ENCODE measurements at regions not wholly inside any gene's neighbourhood (a gene's known extent, or its start where the extent isn't known, plus 50 kb on each side); places are given as distances from the start of the nearest gene placed in this dataset.

GRCh38 chr10:53534428-53534827 lies 761.8 kb upstream of the MBL2 start:
- intact Hi-C loops (cut with micrococcal nuclease; ENCODE audit: unreplicated experiment): no loop called here
- no peak overlapping the region for H3K4me3 Mint-ChIP-seq (ENCODE audit: unreplicated experiment)
- Histone ChIP-seq H3K4me1 (peaks cover 3% of the 10 kb centered on the region; the same call in 1 of the 2 replicates), H3K27me3 (replicated peaks; ENCODE audit: control insufficient read depth, insufficient read depth, low read length) (no peaks in the 10 kb centered on the region), H3K36me3 (ENCODE audit: control insufficient read depth, insufficient read depth, low read length) (no peaks in the 10 kb centered on the region), H3K9me3 (no peaks in the 10 kb centered on the region), H3K4me3 (ENCODE audit: low read depth, low read length) (no peak overlapping the region)
- DNase-seq: no peak
- ChIA-PET POLR2A (no interaction called here), CTCF (no interaction called here)
- TF ChIP-seq CTCF (IDR thresholded peaks at IDR 0.05; ENCODE audit: insufficient read depth in 1 of 2, low read depth in 1 of 2, low read length in 1 of 2, severe bottlenecking in 1 of 2, unreplicated experiment in 1 of 2): no peak
- peaks cover 7% of the 10 kb centered on the region for H3K4me1 Mint-ChIP-seq (ENCODE audit: low read depth, unreplicated experiment)
- BruUV-seq (replicated peaks): no TSS peak
- no peak overlapping the region for H3K27ac Mint-ChIP-seq (ENCODE audit: unreplicated experiment)
- H3K9me3 Mint-ChIP-seq (ENCODE audit: unreplicated experiment): no peaks in the 10 kb centered on the region
- no peaks in the 10 kb centered on the region for H3K27me3 Mint-ChIP-seq (ENCODE audit: insufficient read depth, unreplicated experiment)
- no peaks in the 10 kb centered on the region for H3K36me3 Mint-ChIP-seq (ENCODE audit: insufficient read depth, unreplicated experiment)

GRCh38 chr10:53528974-53529373 lies 756.4 kb upstream of the MBL2 start:
- no peak for DNase-seq
- BruUV-seq (replicated peaks): no TSS peak
- no peak overlapping the region for H3K4me3 ChIP-seq (ENCODE audit: low read depth, low read length)
- POLR2A ChIA-PET: no interaction called here
- CTCF ChIA-PET: no interaction called here
- no peak for TF ChIP-seq CTCF (IDR thresholded peaks at IDR 0.05; ENCODE audit: insufficient read depth in 1 of 2, low read depth in 1 of 2, low read length in 1 of 2, severe bottlenecking in 1 of 2, unreplicated experiment in 1 of 2)
- Mint-ChIP-seq H3K9me3 (ENCODE audit: unreplicated experiment) (no peaks in the 10 kb centered on the region), H3K4me3 (ENCODE audit: unreplicated experiment) (no peak overlapping the region), H3K27ac (ENCODE audit: unreplicated experiment) (no peak overlapping the region), H3K36me3 (ENCODE audit: insufficient read depth, unreplicated experiment) (no peaks in the 10 kb centered on the region), H3K27me3 (ENCODE audit: insufficient read depth, unreplicated experiment) (no peaks in the 10 kb centered on the region), H3K4me1 (ENCODE audit: low read depth, unreplicated experiment) (no peaks in the 10 kb centered on the region)
- intact Hi-C loops (cut with micrococcal nuclease; ENCODE audit: unreplicated experiment): no loop called here
- no peaks in the 10 kb centered on the region for H3K27me3 ChIP-seq (replicated peaks; ENCODE audit: control insufficient read depth, insufficient read depth, low read length)
- H3K36me3 ChIP-seq (ENCODE audit: control insufficient read depth, insufficient read depth, low read length): no peaks in the 10 kb centered on the region
- H3K9me3 ChIP-seq: no peaks in the 10 kb centered on the region
- no peaks in the 10 kb centered on the region for H3K4me1 ChIP-seq

GRCh38 chr10:53521046-53521445 lies 748.5 kb upstream of the MBL2 start:
- Histone ChIP-seq H3K36me3 (ENCODE audit: control insufficient read depth, insufficient read depth, low read length) (no peaks in the 10 kb centered on the region), H3K4me3 (ENCODE audit: low read depth, low read length) (no peak overlapping the region), H3K4me1 (no peaks in the 10 kb centered on the region), H3K9me3 (peaks cover 18% of the 10 kb centered on the region), H3K27me3 (replicated peaks; ENCODE audit: control insufficient read depth, insufficient read depth, low read length) (no peaks in the 10 kb centered on the region)
- H3K36me3 Mint-ChIP-seq (ENCODE audit: insufficient read depth, unreplicated experiment): no peaks in the 10 kb centered on the region
- no peaks in the 10 kb centered on the region for H3K4me1 Mint-ChIP-seq (ENCODE audit: low read depth, unreplicated experiment)
- BruUV-seq (replicated peaks): no TSS peak
- H3K4me3 Mint-ChIP-seq (ENCODE audit: unreplicated experiment): no peak overlapping the region
- no peak overlapping the region for H3K27ac Mint-ChIP-seq (ENCODE audit: unreplicated experiment)
- peaks cover 29% of the 10 kb centered on the region for H3K9me3 Mint-ChIP-seq (ENCODE audit: unreplicated experiment)
- intact Hi-C loops (cut with micrococcal nuclease; ENCODE audit: unreplicated experiment): no loop called here
- no peak for DNase-seq
- CTCF ChIA-PET: no interaction called here
- H3K27me3 Mint-ChIP-seq (ENCODE audit: insufficient read depth, unreplicated experiment): no peaks in the 10 kb centered on the region
- POLR2A ChIA-PET: no interaction called here
- no peak for TF ChIP-seq CTCF (IDR thresholded peaks at IDR 0.05; ENCODE audit: insufficient read depth in 1 of 2, low read depth in 1 of 2, low read length in 1 of 2, severe bottlenecking in 1 of 2, unreplicated experiment in 1 of 2)
